DND-41 (cell line): ENCODE measurements at regions not wholly inside any gene's neighbourhood (a gene's known extent, or its start where the extent isn't known, plus 50 kb on each side); places are given as distances from the start of the nearest gene placed in this dataset.

ENCODE experiments used
- CTCF ChIP-seq: IDR thresholded peaks from 2 replicates; pipeline ENCODE4 v1.5.1; 2012; ENCODE audit warnings: borderline replicate concordance, low read length, moderate library complexity, mild to moderate bottlenecking; ENCODE audit not compliant: poor library complexity, severe bottlenecking; ENCODE audit errors: extremely low read depth
- EZH2 ChIP-seq: IDR thresholded peaks from 3 replicates; pipeline ENCODE4 v1.6.1; 2012; ENCODE audit warnings: borderline replicate concordance, low read depth, mild to moderate bottlenecking, moderate library complexity, low read length, inconsistent platforms; ENCODE audit not compliant: severe bottlenecking

GRCh38 chr5:104751969-104752368 is 1189.4 kb upstream of the NUDT12 start:
- TF ChIP-seq CTCF (no peak), EZH2 (no peak)
